ENCODE measurements at regions not wholly inside any gene's neighbourhood (a gene's known extent, or its start where the extent isn't known, plus 50 kb on each side); places are given as distances from the start of the nearest gene placed in this dataset.

DNA sequence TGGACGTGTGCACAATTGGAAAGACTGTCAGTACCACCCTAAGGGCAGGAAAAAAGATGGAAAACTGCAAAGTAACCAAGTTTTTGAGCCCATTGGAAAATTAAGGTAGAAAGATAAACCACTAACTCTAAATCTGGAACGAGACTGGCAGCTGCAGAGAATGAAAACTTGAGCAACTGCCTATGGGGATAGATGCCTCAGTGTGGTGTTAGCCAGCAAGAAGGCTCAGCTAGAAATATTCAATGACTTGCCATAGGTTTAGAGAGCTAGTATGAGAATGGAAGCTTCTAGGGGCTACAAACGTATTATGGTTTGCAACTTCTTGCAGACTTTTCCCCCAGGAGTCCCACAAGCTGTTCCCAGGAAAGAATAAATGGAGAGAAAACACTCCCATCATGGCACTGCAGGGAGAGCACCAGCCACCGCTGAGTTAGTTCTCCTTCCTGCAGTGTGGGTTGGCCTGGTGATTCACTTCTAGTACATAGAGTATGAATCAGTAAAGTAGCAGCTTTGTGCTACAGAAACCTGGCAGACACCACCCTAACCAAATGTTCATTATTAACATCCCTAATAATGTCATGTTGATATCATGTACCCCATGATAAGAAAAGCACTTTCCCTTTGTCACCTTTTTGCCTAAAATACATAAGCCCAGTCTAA is 372.4 kb upstream of the VWC2 start:
- Histone ChIP-seq H3K36me3 (ENCODE audit: control insufficient read depth, insufficient read depth, low read length) (no peaks in the 10 kb centered on the region), H3K27me3 (replicated peaks; ENCODE audit: control insufficient read depth, insufficient read depth, low read length) (no peaks in the 10 kb centered on the region), H3K4me3 (replicated peaks; ENCODE audit: low read depth, low read length) (no peak overlapping the region)
- no peak for TF ChIP-seq CTCF (IDR thresholded peaks at IDR 0.05; ENCODE audit: insufficient read depth, low read length, poor library complexity, severe bottlenecking)
- no peak for DNase-seq (ENCODE audit: extremely low read depth, insufficient read length)

- Histone ChIP-seq H3K27me3 (replicated peaks; ENCODE audit: control insufficient read depth, insufficient read depth, low read length) (no peaks in the 10 kb centered on the region; the same call in 1 of the 2 replicates), H3K4me3 (replicated peaks; ENCODE audit: low read depth, low read length) (no peak overlapping the region), H3K36me3 (ENCODE audit: control insufficient read depth, insufficient read depth, low read length) (no peaks in the 10 kb centered on the region)
- TF ChIP-seq CTCF (IDR thresholded peaks at IDR 0.05; ENCODE audit: insufficient read depth, low read length, poor library complexity, severe bottlenecking): no peak
- no peak for DNase-seq (ENCODE audit: extremely low read depth, insufficient read length)
These were observed 369.6 kb upstream of the VWC2 start for GRCh38 chr7:49403844-49404243.

GRCh38 chr7:49407205-49407604 is 366.2 kb upstream of the VWC2 start:
- Histone ChIP-seq H3K27me3 (replicated peaks; ENCODE audit: control insufficient read depth, insufficient read depth, low read length) (no peaks in the 10 kb centered on the region; the same call in 1 of the 2 replicates), H3K4me3 (replicated peaks; ENCODE audit: low read depth, low read length) (no peak overlapping the region), H3K36me3 (ENCODE audit: control insufficient read depth, insufficient read depth, low read length) (no peaks in the 10 kb centered on the region)
- no peak for DNase-seq (ENCODE audit: extremely low read depth, insufficient read length)
- no peak for TF ChIP-seq CTCF (IDR thresholded peaks at IDR 0.05; ENCODE audit: insufficient read depth, low read length, poor library complexity, severe bottlenecking)

DNA sequence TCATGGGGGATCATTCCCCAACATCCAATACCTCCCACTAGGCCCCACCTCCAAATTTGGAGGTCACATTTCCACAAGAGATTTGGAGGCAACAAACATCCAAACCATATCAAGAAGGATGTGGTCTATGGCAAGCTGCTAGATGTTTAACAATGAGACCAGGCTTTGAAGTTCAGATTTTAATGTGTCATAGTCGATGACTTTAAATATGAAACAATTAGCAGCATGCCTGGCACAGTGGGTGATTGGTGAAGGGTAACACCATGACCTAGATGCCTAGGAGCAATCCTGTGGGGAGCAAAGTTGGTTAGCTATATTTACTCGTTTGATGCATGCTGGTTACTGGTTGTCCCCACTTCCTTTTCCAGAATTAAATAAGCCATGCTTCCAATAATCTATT is 356.4 kb upstream of the VWC2 start:
- Histone ChIP-seq H3K36me3 (ENCODE audit: control insufficient read depth, insufficient read depth, low read length) (no peaks in the 10 kb centered on the region), H3K27me3 (replicated peaks; ENCODE audit: control insufficient read depth, insufficient read depth, low read length) (no peaks in the 10 kb centered on the region), H3K4me3 (replicated peaks; ENCODE audit: low read depth, low read length) (no peak overlapping the region)
- TF ChIP-seq CTCF (IDR thresholded peaks at IDR 0.05; ENCODE audit: insufficient read depth, low read length, poor library complexity, severe bottlenecking): no peak
- no peak for DNase-seq (ENCODE audit: extremely low read depth, insufficient read length)

DNA sequence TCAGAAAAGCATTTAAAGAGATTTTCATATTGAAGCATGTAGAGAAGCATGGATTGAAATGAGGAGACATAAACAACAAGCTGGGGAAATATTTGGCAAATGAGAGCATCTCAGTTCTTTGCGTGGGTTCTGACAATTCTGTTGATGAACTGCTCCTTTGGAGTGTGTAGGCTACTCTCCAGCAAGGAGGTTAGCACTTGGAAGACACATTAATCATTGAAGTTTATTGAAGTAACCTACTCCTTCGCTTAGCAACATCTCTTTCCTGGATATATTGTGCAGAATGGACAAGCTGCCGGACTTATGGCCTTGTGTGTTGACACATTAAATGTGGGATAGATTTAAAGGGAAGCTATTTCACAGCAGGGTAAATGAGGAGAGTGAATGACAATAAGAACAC is 354.5 kb upstream of the VWC2 start:
- no peak for TF ChIP-seq CTCF (IDR thresholded peaks at IDR 0.05; ENCODE audit: insufficient read depth, low read length, poor library complexity, severe bottlenecking)
- Histone ChIP-seq H3K4me3 (replicated peaks; ENCODE audit: low read depth, low read length) (no peak overlapping the region), H3K27me3 (replicated peaks; ENCODE audit: control insufficient read depth, insufficient read depth, low read length) (no peaks in the 10 kb centered on the region), H3K36me3 (ENCODE audit: control insufficient read depth, insufficient read depth, low read length) (no peaks in the 10 kb centered on the region)
- no peak for DNase-seq (ENCODE audit: extremely low read depth, insufficient read length)

GRCh38 chr7:49422564-49422963 is 350.9 kb upstream of the VWC2 start:
- DNase-seq (ENCODE audit: extremely low read depth, insufficient read length): no peak
- Histone ChIP-seq H3K36me3 (ENCODE audit: control insufficient read depth, insufficient read depth, low read length) (no peaks in the 10 kb centered on the region), H3K27me3 (replicated peaks; ENCODE audit: control insufficient read depth, insufficient read depth, low read length) (no peaks in the 10 kb centered on the region; the same call in 1 of the 2 replicates), H3K4me3 (replicated peaks; ENCODE audit: low read depth, low read length) (no peak overlapping the region)
- no peak for TF ChIP-seq CTCF (IDR thresholded peaks at IDR 0.05; ENCODE audit: insufficient read depth, low read length, poor library complexity, severe bottlenecking)
